Esophagus squamous epithelium (tissue), 5 donors: ENCODE measurements at regions not wholly inside any gene's neighbourhood (a gene's known extent, or its start where the extent isn't known, plus 50 kb on each side); places are given as distances from the start of the nearest gene placed in this dataset.

Experiments
- DNase-seq: peaks from one replicate; lab custom pipeline; 2025; lab: John Stamatoyannopoulos, UW
- H3K27ac ChIP-seq, 4 donors: fragments of 200-600 bp; sonication (generic); one replicate each; pipeline ENCODE4 v1.5.1; 2016 to 2019; ENCODE audit warnings: mild to moderate bottlenecking in 1 of 4
- H3K27me3 ChIP-seq, 4 donors: fragments of 200-600 bp; sonication (generic); 1 replicate in 3 of 4; 2 replicates in 1 of 4; pipeline versions ENCODE4 v1.5.1 to v1.6.0; 2017 to 2021; ENCODE audit warnings: antibody characterized with exemption in 1 of 4
- H3K36me3 ChIP-seq, 3 donors: fragments of 200-600 bp; sonication (generic); one replicate each; pipeline ENCODE4 v1.5.1; 2016 to 2019
- H3K4me1 ChIP-seq, 3 donors: fragments of 200-600 bp; sonication (generic); one replicate each; pipeline ENCODE4 v1.5.1; 2017 to 2019
- H3K4me3 ChIP-seq, 4 donors: fragments of 200-600 bp; sonication (generic); 1 replicate in 3 of 4; 2 replicates in 1 of 4; pipeline ENCODE4 v1.5.1; 2016 to 2019; ENCODE audit warnings: mild to moderate bottlenecking in 2 of 4, moderate library complexity in 1 of 4
- H3K9me3 ChIP-seq, 3 donors: fragments of 200-600 bp; sonication (generic); one replicate each; pipeline ENCODE4 v1.5.1; 2016 to 2019
- POLR2A ChIP-seq, 4 donors: fragments of 450-650 bp; IDR thresholded peaks; one replicate each; pipeline ENCODE4 v1.6.1; 2017; ENCODE audit warnings: antibody characterized with exemption in 4 of 4, mild to moderate bottlenecking in 4 of 4, moderate library complexity in 3 of 4
- WGBS, 2 donors: methylation state at CpG; one replicate each; pipeline ENCODE4 v1.1.5; 2018; 5-methylcytosine and 5-hydroxymethylcytosine counted together
- intact Hi-C: fragments of 100-400 bp; cut with DNase I; formaldehyde crosslinking; loops from one replicate; pipeline ENCODE4 v1.15.0; 2022
- TF ChIP-seq, protein P1 (sequence below), 6 experiments: fragments of 450-650 bp in 4 of 6; fragments of 200-600 bp in 2 of 6; sonication (generic) in 2 of 6; IDR thresholded peaks; one replicate each; pipeline ENCODE4 v1.5.1; 2016 to 2019; ENCODE audit warnings: antibody characterized with exemption in 6 of 6, mild to moderate bottlenecking in 4 of 6, moderate library complexity in 4 of 6
- donor health status: DM: yes; HTN: yes; CAD: no.

GRCh38 chr3:64832098-64832497 is 144.3 kb upstream of the ADAMTS9 start:
- Histone ChIP-seq H3K4me1 (peaks cover 0 to 11% (median 3%) of the 10 kb centered on the region in 3 donors), H3K4me3 (no peak overlapping the region), H3K27ac (no peak overlapping the region), H3K27me3 (no peaks in the 10 kb centered on the region), H3K9me3 (no peaks in the 10 kb centered on the region), H3K36me3 (no peaks in the 10 kb centered on the region)
- no peak for DNase-seq
- TF ChIP-seq, protein P1, sequence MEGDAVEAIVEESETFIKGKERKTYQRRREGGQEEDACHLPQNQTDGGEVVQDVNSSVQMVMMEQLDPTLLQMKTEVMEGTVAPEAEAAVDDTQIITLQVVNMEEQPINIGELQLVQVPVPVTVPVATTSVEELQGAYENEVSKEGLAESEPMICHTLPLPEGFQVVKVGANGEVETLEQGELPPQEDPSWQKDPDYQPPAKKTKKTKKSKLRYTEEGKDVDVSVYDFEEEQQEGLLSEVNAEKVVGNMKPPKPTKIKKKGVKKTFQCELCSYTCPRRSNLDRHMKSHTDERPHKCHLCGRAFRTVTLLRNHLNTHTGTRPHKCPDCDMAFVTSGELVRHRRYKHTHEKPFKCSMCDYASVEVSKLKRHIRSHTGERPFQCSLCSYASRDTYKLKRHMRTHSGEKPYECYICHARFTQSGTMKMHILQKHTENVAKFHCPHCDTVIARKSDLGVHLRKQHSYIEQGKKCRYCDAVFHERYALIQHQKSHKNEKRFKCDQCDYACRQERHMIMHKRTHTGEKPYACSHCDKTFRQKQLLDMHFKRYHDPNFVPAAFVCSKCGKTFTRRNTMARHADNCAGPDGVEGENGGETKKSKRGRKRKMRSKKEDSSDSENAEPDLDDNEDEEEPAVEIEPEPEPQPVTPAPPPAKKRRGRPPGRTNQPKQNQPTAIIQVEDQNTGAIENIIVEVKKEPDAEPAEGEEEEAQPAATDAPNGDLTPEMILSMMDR (IDR thresholded peaks at IDR 0.05): no peak
- TF ChIP-seq POLR2A (IDR thresholded peaks at IDR 0.05): no peak
- intact Hi-C loops: no loop called here
- 80 to 100% methylated on average over 1 to 2 of the region's 5 CpGs for WGBS, 2 donors

- Histone ChIP-seq H3K27ac (no peak overlapping the region), H3K4me3 (no peak overlapping the region), H3K36me3 (no peaks in the 10 kb centered on the region), H3K9me3 (no peaks in the 10 kb centered on the region), H3K4me1 (peaks cover 0 to 4% (median 0%) of the 10 kb centered on the region in 3 donors), H3K27me3 (no peaks in the 10 kb centered on the region)
- WGBS, 2 donors: 72 to 95% methylated on average over 4 of the region's 4 CpGs
- DNase-seq: no peak
- no peak for TF ChIP-seq POLR2A (IDR thresholded peaks at IDR 0.05)
- TF ChIP-seq, protein P1 (IDR thresholded peaks at IDR 0.05): no peak
- intact Hi-C loops: no loop called here
These were observed 142.9 kb upstream of the ADAMTS9 start for GRCh38 chr3:64830681-64831080.

- no peaks in the 10 kb centered on the region for H3K27me3 ChIP-seq
- H3K4me3 ChIP-seq: no peak overlapping the region
- H3K9me3 ChIP-seq: no peaks in the 10 kb centered on the region
- 77 to 86% methylated on average over 3 of the region's 3 CpGs for WGBS, 2 donors
- intact Hi-C loops: no loop called here
- H3K4me1 ChIP-seq: peaks cover 0 to 16% (median 0%) of the 10 kb centered on the region in 3 donors
- DNase-seq: no peak
- no peak overlapping the region for H3K27ac ChIP-seq
- no peak for TF ChIP-seq POLR2A (IDR thresholded peaks at IDR 0.05)
- TF ChIP-seq, protein P1 (IDR thresholded peaks at IDR 0.05): no peak
- H3K36me3 ChIP-seq: no peaks in the 10 kb centered on the region
These were observed 141.5 kb upstream of the ADAMTS9 start for GRCh38 chr3:64829331-64829730.

GRCh38 chr3:64828276-64828675 is 140.5 kb upstream of the ADAMTS9 start:
- Histone ChIP-seq H3K9me3 (no peaks in the 10 kb centered on the region), H3K27ac (no peak overlapping the region), H3K4me3 (no peak overlapping the region), H3K4me1 (peaks cover 0 to 18% (median 0%) of the 10 kb centered on the region in 3 donors), H3K36me3 (no peaks in the 10 kb centered on the region), H3K27me3 (no peaks in the 10 kb centered on the region)
- DNase-seq: no peak
- intact Hi-C loops: no loop called here
- TF ChIP-seq, protein P1 (IDR thresholded peaks at IDR 0.05): no peak
- TF ChIP-seq POLR2A (IDR thresholded peaks at IDR 0.05): no peak

DNA sequence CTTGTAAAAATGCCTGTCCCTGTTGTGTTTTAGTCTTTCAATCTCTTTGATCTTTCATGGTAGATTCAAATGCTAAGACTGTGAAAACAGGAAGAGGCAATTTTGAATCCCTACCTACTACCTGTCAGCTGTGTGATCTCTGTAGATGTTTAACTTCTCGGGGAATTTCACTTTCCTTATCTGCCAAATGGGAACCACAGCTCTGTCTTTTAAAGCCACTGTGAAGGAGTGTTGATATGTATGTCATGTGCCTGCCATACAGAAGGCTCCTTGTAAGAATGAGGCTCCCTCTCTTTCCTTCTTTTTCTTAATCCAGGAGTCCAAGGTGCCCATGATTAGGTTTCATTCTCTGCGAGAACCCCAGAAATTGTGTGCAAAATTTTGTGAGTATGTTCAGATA is 139.6 kb upstream of the ADAMTS9 start:
- intact Hi-C loops: no loop called here
- TF ChIP-seq POLR2A (IDR thresholded peaks at IDR 0.05): no peak
- TF ChIP-seq, protein P1 (IDR thresholded peaks at IDR 0.05): no peak

More for the DNA sequence above, 139.6 kb upstream of the ADAMTS9 start:
- DNase-seq: no peak
- Histone ChIP-seq H3K4me1 (peaks cover 0 to 18% (median 0%) of the 10 kb centered on the region in 3 donors), H3K27me3 (no peaks in the 10 kb centered on the region), H3K36me3 (no peaks in the 10 kb centered on the region), H3K9me3 (no peaks in the 10 kb centered on the region), H3K4me3 (no peak overlapping the region), H3K27ac (no peak overlapping the region)
- WGBS, 2 donors: 74 to 80% methylated on average over 2 of the region's 2 CpGs
